OCI-LY7 (cell line): ENCODE measurements at regions not wholly inside any gene's neighbourhood (a gene's known extent, or its start where the extent isn't known, plus 50 kb on each side); places are given as distances from the start of the nearest gene placed in this dataset.

Source experiments
- BruUV-seq: library from RNA; stranded (reverse); fragments of 400-500 nt; replicated peaks from 2 replicates; lab custom pipeline; 2021; lab: Mats Ljungman, UMichigan
- CTCF ChIA-PET: fragments of 300-600 bp; sonication (Branson Sonifier 250); formaldehyde crosslinking; loops from one replicate; lab custom pipeline; 2022; ENCODE audit warnings: antibody characterized with exemption; ENCODE audit not compliant: unreplicated experiment; lab: Charles Lee
- POLR2A ChIA-PET: fragments of 300-600 bp; sonication (Branson Sonifier 250); formaldehyde crosslinking; loops from one replicate; lab custom pipeline; 2022; ENCODE audit warnings: antibody characterized with exemption; lab: Charles Lee
- DNase-seq: peaks from one replicate; pipeline ENCODE4 v3.0.0-alpha.2; 2015; ENCODE audit warnings: low spot score
- H2AFZ ChIP-seq: fragments of 200-600 bp; sonication (generic), shearing (Covaris generic); 2 replicates; pipeline ENCODE4 v1.6.1; 2014; ENCODE audit warnings: mild to moderate bottlenecking, antibody characterized with exemption, low read length, moderate library complexity
- H3K27ac ChIP-seq: fragments of 200-600 bp; sonication (generic); 2 replicates; pipeline ENCODE4 v1.5.1; 2014; ENCODE audit warnings: mixed run types, low read depth, mild to moderate bottlenecking, moderate library complexity, low read length, inconsistent platforms; ENCODE audit not compliant: poor library complexity, severe bottlenecking
- H3K36me3 ChIP-seq: fragments of 200-600 bp; sonication (generic); 2 replicates; pipeline ENCODE4 v1.6.1; 2014; ENCODE audit warnings: mild to moderate bottlenecking, antibody characterized with exemption, low read length, moderate library complexity, mixed read lengths; ENCODE audit not compliant: insufficient read depth
- H3K4me1 ChIP-seq: fragments of 200-600 bp; sonication (generic); 2 replicates; pipeline ENCODE4 v1.5.1; 2014; ENCODE audit warnings: mild to moderate bottlenecking, low read length; ENCODE audit not compliant: insufficient read depth, poor library complexity, severe bottlenecking
- H3K4me2 ChIP-seq: fragments of 200-600 bp; sonication (generic); 2 replicates; pipeline ENCODE4 v1.6.1; 2014; ENCODE audit warnings: mild to moderate bottlenecking, low read length
- H3K4me3 ChIP-seq: fragments of 200-600 bp; sonication (generic); 2 replicates; pipeline ENCODE4 v1.5.1; 2014; ENCODE audit warnings: mild to moderate bottlenecking, low read depth, low read length; ENCODE audit not compliant: poor library complexity, severe bottlenecking
- H3K79me2 ChIP-seq: fragments of 200-600 bp; sonication (generic); 2 replicates; pipeline ENCODE4 v1.6.1; 2016; ENCODE audit warnings: low read depth, mild to moderate bottlenecking, low read length, moderate library complexity, mixed read lengths; ENCODE audit not compliant: insufficient read depth
- H3K9me2 ChIP-seq: fragments of 200-600 bp; sonication (generic); 2 replicates; pipeline ENCODE4 v1.6.1; 2016; ENCODE audit warnings: mild to moderate bottlenecking, low read length, mixed read lengths; ENCODE audit not compliant: insufficient read depth
- H3K9me3 ChIP-seq: fragments of 200-600 bp; sonication (generic); 2 replicates; pipeline ENCODE4 v1.6.1; 2014; ENCODE audit warnings: mild to moderate bottlenecking, mixed run types, low read length, mixed read lengths
- H4K20me1 ChIP-seq: fragments of 200-600 bp; sonication (generic); 2 replicates; pipeline ENCODE4 v1.6.1; 2014; ENCODE audit warnings: mild to moderate bottlenecking, antibody characterized with exemption, low read length, moderate library complexity, mixed read lengths; ENCODE audit not compliant: insufficient read depth
- EZH2phosphoT487 ChIP-seq: fragments of 200-600 bp; sonication (generic); IDR thresholded peaks from 2 replicates; pipeline ENCODE4 v1.6.1; 2018; ENCODE audit warnings: low read depth, borderline replicate concordance, mild to moderate bottlenecking, mixed run types, antibody characterized with exemption, low read length, moderate library complexity, mixed read lengths
- intact Hi-C: fragments of 100-400 bp; cut with micrococcal nuclease; formaldehyde crosslinking; loops from one replicate; pipeline ENCODE4 v1.10.0; 2022; ENCODE audit not compliant: unreplicated experiment
- TF ChIP-seq, protein P1 (sequence below): fragments of 200-600 bp; sonication (generic); conservative IDR thresholded peaks from 2 replicates; pipeline ENCODE4 v1.5.1; 2014; ENCODE audit warnings: mild to moderate bottlenecking, antibody characterized with exemption, low read length, moderate library complexity, mixed read lengths

DNA sequence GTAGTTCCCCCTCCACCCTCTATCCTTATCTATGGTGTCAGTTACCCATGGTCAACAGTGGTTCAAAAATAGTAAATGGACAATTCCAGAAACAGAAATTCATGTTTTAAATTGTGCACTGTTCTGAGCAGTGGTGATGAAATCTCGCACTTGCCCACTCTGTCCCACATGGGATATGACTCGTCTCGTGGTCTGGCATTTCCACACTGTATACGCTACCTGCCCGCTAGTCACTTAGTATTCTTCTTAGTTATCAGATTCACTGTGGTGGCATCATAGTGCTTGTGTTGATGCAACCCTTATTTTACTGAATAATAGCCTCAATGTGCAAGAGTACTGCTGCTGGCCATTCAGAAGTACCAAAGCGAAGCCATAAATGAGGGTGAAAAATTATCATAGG lies 507.0 kb downstream of the SNAPC1 start:
- no peak for DNase-seq
- intact Hi-C loops, result no loop called here
- TF ChIP-seq EZH2phosphoT487, result no peak
- TF ChIP-seq, protein P1, sequence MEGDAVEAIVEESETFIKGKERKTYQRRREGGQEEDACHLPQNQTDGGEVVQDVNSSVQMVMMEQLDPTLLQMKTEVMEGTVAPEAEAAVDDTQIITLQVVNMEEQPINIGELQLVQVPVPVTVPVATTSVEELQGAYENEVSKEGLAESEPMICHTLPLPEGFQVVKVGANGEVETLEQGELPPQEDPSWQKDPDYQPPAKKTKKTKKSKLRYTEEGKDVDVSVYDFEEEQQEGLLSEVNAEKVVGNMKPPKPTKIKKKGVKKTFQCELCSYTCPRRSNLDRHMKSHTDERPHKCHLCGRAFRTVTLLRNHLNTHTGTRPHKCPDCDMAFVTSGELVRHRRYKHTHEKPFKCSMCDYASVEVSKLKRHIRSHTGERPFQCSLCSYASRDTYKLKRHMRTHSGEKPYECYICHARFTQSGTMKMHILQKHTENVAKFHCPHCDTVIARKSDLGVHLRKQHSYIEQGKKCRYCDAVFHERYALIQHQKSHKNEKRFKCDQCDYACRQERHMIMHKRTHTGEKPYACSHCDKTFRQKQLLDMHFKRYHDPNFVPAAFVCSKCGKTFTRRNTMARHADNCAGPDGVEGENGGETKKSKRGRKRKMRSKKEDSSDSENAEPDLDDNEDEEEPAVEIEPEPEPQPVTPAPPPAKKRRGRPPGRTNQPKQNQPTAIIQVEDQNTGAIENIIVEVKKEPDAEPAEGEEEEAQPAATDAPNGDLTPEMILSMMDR, result no peak
- H3K79me2 ChIP-seq, result no peaks in the 10 kb centered on the region
- no peaks in the 10 kb centered on the region for H3K9me3 ChIP-seq
- ChIA-PET CTCF (no interaction called here), POLR2A (no interaction called here)
- H3K4me3 ChIP-seq, result no peak overlapping the region
- no peaks in the 10 kb centered on the region for H3K36me3 ChIP-seq
- no TSS peak for BruUV-seq
- no peaks in the 10 kb centered on the region for H3K4me1 ChIP-seq
- no peak overlapping the region for H3K4me2 ChIP-seq
- H3K9me2 ChIP-seq, result no peaks in the 10 kb centered on the region
- H4K20me1 ChIP-seq, result no peaks in the 10 kb centered on the region
- no peak overlapping the region for H3K27ac ChIP-seq
- no peak overlapping the region for H2AFZ ChIP-seq

DNA sequence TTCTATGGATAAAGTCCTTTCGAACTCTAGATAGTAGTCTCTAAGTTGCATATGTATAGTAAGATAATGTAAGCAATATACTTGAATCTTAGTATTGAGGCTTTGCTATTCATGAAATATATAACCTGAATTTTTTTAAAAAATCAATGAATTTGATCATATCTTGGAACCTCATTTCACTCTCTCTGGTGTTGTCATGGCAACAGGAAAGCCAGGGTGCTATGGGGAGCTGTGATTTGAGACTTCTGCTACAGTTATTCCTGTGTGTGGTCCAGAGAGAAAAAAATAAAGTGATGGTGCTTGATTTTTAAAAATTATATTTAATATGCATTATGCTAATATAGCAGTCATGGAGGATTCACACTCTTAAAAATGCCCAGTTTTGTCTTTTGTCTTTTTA lies 508.0 kb downstream of the SNAPC1 start:
- Histone ChIP-seq H3K9me2 (no peaks in the 10 kb centered on the region), H3K4me3 (no peak overlapping the region), H3K4me2 (no peak overlapping the region), H3K4me1 (no peaks in the 10 kb centered on the region), H2AFZ (no peak overlapping the region), H3K27ac (no peak overlapping the region), H3K9me3 (no peaks in the 10 kb centered on the region), H4K20me1 (no peaks in the 10 kb centered on the region), H3K79me2 (no peaks in the 10 kb centered on the region), H3K36me3 (no peaks in the 10 kb centered on the region)
- TF ChIP-seq, protein P1, result no peak
- TF ChIP-seq EZH2phosphoT487, result no peak
- BruUV-seq, result no TSS peak
- ChIA-PET POLR2A (no interaction called here), CTCF (no interaction called here)
- no peak for DNase-seq
- intact Hi-C loops, result no loop called here

DNA sequence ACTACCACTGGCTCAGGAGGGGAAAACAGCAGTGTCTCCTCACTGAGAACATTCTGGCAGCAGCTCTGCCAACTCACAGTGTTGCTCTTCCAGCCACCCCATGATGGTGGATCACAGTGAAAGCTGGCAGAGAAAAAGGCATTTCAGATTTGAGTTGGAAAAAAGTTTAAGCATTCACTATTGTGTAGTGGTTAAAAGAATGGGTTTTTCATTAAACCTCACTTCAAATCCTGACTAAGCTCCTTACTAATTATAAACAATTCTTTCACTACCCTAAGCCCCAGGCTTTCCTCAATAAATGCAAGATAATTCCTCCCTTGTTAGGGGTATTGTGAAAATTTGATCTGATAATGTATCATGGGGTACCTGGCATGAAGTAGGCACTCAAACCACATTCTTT lies 518.1 kb downstream of the SNAPC1 start:
- no peaks in the 10 kb centered on the region for H3K9me2 ChIP-seq
- H3K9me3 ChIP-seq, result no peaks in the 10 kb centered on the region
- no peaks in the 10 kb centered on the region for H3K4me1 ChIP-seq
- H3K4me3 ChIP-seq, result no peak overlapping the region
- H3K27ac ChIP-seq, result no peak overlapping the region
- no peak overlapping the region for H3K4me2 ChIP-seq
- intact Hi-C loops, result no loop called here
- DNase-seq, result no peak
- TF ChIP-seq EZH2phosphoT487, result no peak
- TF ChIP-seq, protein P1, result no peak
- H2AFZ ChIP-seq, result no peak overlapping the region
- no peaks in the 10 kb centered on the region for H3K79me2 ChIP-seq
- no TSS peak for BruUV-seq
- CTCF ChIA-PET, result no interaction called here
- POLR2A ChIA-PET, result no interaction called here
- H4K20me1 ChIP-seq, result no peaks in the 10 kb centered on the region
- no peaks in the 10 kb centered on the region for H3K36me3 ChIP-seq
